ENCODE measurements at regions not wholly inside any gene's neighbourhood (a gene's known extent, or its start where the extent isn't known, plus 50 kb on each side); places are given as distances from the start of the nearest gene placed in this dataset.
A peak's percentile ranks its signal among the peaks of the same experiment; 100 is the strongest.
"Not testable (repeated sequence)": the region's sequence is repeated elsewhere in the genome, so short reads cannot be mapped to it uniquely, and the experiment has no call there.

- no peak for ATAC-seq
Measured at GRCh38 chr18:62629031-62629430, 86.3 kb upstream of the PHLPP1 start.

GRCh38 chr18:62631173-62631572 lies 84.2 kb upstream of the PHLPP1 start:
- no peak for ATAC-seq

GRCh38 chr18:62632788-62633455 lies 82.4 kb upstream of the PHLPP1 start:
- ATAC-seq: no peak

DNA sequence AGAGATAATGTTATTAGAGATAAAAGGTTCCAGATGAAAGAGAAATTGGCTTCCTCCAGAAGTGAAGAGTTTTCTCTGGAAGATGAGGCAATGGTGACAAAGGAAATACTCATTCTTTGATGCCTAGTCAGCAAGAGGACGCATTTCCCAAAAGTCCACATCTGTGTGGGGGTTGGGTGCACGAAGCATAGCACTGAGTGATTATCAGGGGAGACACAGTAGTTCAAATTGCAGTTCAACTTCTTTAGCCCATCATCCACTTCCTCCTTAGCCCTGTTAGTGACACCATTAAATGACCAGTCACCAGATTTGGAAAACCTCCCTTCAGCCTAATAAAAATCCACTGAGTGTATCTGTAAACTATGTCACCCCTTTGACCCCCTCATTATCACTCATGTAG lies 80.9 kb upstream of the PHLPP1 start:
- no peak for ATAC-seq

DNA sequence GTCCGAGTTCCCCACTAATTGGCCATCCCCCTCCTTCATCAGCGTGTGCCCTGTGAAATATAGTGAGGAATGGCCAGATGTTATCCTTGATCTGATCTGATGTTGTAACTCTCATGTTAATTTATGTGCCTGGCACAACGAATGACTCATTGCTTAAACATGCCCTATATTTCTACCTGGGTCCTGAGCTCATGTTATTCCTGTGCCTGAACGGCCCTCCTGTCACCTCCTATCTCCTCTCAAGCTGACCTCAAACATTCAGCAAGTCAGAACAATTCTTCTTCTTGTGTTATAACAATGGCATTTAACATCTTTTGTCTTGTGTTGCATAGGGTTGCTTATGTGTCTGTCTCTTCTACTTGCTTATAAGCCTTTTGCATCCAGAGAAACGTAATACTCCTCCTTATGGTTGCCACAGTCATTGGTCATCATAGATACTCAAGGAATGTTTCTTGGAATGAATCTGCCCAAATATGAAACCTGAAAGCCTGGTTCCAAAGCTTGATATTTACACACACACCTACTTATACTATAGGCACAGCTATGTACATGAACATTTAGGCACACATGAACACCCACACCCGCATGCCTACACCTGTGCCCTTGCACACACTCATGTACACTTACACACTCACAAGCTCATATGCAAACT lies 80.2 kb upstream of the PHLPP1 start:
- ATAC-seq: no peak

DNA sequence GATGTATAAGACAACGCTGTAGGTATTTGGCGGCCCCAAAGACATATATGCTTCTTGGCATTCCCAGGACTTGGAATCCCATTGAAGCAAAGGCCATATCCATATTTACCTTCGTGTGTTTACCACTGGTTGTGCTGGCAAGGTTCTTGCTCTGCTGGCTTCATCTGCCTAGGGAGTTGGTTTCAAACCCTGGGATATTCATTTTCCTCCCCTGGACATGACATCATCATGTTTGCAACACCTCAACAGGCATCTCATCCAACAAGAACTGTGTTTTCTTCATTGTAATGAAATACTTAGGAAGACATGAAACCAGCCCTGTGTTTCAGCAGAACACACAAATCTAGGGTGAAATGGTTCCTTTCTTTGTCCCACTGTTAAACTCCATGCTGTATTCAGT lies 77.9 kb upstream of the PHLPP1 start:
- ATAC-seq: no peak

DNA sequence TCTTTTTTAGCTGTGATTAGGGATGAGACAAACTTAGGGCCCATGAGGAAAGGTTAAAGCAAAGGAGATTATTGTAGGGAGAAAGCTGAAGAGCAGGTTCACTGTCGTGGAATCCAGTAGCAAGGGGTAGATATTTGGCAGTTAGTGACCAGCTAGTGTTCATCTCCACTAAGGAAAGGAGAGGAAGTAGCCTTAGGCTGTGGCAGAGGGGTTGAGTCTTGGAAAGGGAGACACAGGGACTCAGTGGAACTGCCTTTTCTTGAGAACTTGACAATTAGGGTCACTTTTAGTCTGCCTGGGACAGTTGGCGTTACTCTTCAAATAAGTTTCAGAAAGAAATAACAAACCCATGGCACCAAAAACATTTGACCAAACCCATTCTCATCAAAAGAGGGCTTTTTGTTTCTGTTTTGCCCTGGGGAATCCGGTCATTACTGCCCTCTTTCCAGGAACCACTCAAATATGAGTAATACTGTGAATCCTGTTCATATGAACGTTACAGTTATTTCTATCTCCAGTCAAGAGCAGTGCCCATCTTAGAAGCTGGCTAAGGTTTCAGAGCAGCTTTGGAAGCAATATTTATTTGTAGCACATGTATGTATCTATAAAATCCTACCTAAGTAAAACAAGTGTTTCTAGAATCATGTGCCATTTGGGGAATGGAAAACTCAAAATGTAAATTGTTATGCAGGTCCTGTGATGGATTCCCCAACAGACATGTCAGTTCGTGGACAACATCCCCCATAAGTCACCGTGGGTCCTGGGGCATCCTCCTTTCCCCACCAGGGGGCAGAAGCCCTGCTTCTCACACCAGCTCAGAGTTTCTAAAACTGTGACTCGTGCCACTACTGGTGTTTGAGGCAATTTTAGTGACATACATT lies 77.3 kb upstream of the PHLPP1 start:
- peak; percentile 56 to 76 for ATAC-seq

- no peak for ATAC-seq
Measured at GRCh38 chr18:62643181-62643580, 72.2 kb upstream of the PHLPP1 start.

DNA sequence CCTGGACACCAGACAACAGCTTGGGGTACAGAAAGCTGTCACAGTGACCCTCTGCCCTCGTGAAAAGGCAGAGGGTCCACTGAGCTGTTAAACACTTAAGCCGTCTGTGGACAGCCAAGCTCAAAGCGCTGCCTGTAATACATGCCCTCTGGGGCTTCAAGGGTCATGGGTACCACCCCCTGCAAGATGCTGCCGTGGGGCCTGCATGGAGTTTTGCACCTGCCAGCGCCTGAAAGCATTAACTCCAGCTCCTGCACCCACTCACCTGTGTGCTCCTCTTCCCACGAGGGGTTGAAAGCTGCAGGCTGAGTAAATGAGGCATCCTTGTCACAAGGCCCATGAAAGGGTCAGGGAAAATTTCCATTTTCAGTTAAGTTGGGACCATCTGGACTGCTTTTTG lies 70.6 kb upstream of the PHLPP1 start:
- no peak for ATAC-seq

GRCh38 chr18:62647179-62647578 lies 68.2 kb upstream of the PHLPP1 start:
- ATAC-seq: no peak

DNA sequence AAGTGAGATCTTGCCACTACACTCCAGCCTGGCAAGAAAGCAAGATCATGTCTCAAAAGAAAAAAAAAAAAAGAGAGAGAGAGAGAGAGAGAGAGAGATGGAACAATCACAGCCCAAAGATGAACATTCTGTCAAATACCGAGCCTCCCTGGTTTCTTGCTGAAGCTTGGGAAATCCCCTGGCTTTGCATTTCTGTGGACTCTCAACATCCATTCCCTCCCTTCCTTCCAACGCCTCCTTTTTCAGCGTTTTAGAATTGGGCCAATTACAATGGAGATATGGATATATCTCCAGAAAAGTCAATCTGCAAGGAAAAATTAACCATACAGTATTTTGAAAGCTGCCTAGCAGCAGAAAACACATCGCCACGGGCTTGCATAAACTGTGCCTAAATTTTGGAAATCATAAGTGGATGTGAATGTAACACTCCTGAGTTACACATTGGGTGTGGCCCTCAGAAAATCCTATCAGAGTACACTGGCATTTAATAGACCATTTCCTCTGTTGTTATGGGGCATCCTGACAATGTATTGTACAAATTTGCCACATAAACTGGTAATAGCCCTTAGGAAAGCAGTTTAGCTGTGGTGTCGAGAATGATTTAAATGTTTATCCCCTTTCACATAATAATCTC lies 67.2 kb upstream of the PHLPP1 start:
- no peak for ATAC-seq

- no peak for ATAC-seq
Measured at GRCh38 chr18:62651276-62652056, 63.9 kb upstream of the PHLPP1 start.

GRCh38 chr18:62652057-62652629 lies 63.2 kb upstream of the PHLPP1 start:
- not testable (repeated sequence) for ATAC-seq

- ATAC-seq: no peak
Measured at GRCh38 chr18:62655520-62656219, 59.7 kb upstream of the PHLPP1 start.

DNA sequence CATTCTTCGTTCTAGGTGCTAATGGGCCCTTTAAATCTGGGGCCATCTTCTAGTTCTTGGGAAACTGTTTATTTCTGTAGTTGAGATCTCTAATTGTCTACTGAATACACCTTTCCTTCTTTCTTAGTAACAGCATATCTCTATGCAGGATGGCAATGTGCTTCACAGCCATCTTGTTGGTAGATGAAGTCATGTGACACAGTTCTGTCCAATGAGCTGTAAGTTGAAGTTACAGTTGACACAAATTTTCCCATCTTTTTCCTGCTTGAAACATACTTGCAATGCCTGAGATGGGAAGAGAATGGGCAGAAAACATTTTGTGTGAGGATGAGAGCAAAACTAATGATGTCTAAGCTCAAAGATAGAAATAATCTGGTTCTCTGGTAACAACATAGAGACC lies 57.3 kb upstream of the PHLPP1 start:
- no peak for ATAC-seq

GRCh38 chr18:62659698-62660097 lies 55.6 kb upstream of the PHLPP1 start:
- ATAC-seq: no peak

- no peak for ATAC-seq
Measured at GRCh38 chr18:62660691-62661090, 54.6 kb upstream of the PHLPP1 start.

DNA sequence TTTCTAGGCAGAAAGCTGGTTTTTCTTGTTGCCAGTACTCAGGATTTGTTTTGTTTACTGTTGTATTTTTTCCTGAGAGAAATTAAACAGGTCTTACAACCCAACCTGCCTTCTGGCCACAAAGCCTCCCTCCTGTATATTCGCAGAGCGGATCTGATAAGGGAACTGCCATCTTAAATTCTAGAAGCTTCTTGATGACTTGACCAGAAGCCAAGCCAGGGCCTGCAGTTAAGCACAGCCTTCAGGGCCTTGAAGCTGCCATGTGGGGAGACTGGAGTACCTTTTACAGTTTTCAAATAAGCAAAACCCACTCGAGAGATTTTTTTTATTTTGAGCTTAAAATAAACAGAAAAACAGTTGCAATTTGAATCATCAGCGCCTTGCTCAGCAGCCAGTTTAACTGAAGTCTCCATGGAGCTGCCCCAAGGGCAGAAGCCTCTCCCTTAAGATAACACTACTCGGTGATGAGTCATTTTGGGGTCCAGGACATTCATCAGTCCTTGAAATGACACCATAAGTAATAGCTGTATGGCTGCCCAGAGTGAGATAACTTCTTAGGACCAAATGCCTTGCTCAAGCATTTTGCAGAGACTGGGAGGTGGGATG lies 51.5 kb upstream of the PHLPP1 start:
- peak in 1 of 2 donors; percentile 70 for ATAC-seq

- no peak for ATAC-seq
Measured at GRCh38 chr18:62664414-62664813, 50.9 kb upstream of the PHLPP1 start.

DNA sequence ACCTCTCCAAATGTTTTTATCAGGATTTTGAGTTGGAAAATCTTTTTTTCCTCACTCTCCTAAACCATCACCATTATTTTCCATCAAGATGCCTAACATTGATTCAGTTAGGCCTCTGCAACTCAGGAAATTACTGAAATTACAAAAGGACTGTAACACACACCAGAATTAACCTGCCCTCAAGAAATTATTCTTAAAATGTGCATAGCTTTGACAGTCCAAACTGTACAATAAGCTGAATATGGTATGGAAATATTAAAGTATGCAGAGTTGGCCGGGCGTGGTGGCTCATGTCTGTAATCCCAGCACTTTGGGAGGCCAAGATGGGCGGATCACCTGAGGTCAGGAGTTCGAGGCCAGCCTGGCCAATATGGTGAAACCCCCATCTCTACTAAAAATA lies 50.2 kb upstream of the PHLPP1 start:
- ATAC-seq: no peak

Data from activated CD4-positive, CD25-positive, alpha-beta regulatory T cell treated with anti-CD3 and anti-CD28 coated beads, Interleukin-2, amount 50 U/mL, for 24 hours (primary cell).